GM19395 (cell line): ENCODE measurements at regions not wholly inside any gene's neighbourhood (a gene's known extent, or its start where the extent isn't known, plus 50 kb on each side); places are given as distances from the start of the nearest gene placed in this dataset.

Source experiments
- ATAC-seq: cut with Tn5 transposase; IDR thresholded peaks from one replicate; pipeline ENCODE4 v1.9.1; 2021; ENCODE audit warnings: mild to moderate bottlenecking, moderate library complexity; ENCODE audit not compliant: unreplicated experiment

DNA sequence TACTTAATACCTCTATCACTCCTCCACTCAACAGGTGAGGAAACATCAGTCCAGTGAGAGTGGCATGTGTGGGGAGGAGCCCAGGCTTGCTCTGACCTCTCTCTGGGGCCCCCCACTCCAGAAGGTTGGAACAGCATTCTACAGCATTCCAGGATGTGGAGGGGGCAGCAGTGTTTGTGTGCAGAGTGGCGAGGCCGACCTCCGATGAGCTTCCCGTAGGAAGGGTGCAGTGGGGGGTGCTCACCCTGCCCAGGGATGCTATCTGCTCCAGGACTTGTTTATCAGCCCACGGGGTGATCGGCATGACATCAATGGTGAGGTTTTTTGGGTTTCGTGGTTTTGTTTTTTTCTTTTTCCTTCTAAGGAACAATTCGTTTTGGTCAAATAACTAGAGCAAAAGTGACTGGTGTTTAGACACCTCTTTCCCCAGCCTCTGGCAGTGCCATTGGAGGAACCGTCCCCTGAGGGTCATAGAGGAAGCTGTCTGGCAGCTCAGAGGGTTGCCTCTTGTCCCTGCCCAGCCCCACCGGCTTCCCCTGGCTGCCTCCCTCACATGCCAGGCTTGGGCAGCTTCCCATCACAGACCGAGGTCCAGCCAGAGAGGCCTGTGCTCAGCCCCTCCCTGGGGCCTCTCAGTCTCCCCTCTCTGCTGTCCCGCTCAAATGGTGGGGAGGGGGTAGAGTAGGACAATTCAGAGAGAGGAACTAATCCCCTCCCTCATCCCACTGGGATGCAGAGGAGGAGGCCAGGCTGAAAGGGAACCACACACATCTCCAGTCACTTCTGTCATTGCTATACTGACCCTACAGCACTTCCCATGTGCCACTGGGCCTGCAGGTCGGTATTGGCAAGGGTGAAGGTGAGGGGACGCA lies 96.5 kb downstream of the ZFP36L2 start:
- no peak for ATAC-seq

DNA sequence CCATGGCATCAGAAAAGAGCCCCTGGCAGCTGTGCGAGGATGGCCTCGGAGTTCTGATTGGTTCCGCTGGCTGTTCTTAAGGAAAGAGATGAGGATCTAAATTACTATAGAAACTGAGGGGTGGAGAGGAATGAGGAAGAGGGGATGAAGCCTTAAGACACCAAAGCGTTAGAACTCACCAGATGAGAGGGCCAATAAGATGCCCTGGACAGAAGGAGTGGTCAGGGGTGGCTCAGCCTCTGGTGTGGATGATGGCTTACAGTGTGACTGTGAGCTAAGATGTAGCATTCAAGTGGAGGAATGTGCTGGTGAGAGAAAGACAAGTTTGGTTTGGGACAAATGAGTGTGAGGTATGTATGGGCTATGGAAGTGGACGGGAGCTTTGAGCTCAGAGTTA lies 97.8 kb downstream of the ZFP36L2 start:
- no peak for ATAC-seq

DNA sequence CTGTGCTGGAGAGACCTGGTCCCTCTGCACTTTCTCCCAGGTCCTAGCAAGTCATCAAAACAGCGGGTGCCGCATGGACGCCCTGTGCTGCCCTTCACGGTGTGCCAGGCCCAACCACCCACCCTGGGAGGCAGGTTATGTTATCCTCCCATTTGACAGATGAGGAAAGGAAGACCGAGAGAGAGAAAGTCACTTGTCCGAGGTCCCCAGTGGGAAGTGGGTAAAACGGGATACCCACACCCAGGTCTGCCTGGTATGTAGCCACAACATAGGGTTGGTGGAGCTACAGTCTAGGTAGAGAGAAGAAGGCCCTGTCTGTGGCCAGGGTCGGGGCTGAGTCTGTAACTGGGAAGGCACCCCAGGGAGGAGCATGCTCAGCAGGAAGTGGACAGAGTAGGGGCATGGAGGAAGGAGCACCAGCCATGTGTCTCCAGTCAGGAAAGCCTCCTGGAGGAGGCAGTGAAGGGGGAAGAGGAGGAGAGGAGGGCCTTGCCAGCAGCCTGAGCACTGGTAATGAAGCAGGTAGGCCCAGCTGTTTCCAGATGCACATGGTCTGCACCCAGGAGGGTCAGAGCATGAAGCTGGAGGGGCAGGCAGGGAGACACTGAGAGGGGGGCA lies 98.4 kb downstream of the ZFP36L2 start:
- ATAC-seq = no peak

DNA sequence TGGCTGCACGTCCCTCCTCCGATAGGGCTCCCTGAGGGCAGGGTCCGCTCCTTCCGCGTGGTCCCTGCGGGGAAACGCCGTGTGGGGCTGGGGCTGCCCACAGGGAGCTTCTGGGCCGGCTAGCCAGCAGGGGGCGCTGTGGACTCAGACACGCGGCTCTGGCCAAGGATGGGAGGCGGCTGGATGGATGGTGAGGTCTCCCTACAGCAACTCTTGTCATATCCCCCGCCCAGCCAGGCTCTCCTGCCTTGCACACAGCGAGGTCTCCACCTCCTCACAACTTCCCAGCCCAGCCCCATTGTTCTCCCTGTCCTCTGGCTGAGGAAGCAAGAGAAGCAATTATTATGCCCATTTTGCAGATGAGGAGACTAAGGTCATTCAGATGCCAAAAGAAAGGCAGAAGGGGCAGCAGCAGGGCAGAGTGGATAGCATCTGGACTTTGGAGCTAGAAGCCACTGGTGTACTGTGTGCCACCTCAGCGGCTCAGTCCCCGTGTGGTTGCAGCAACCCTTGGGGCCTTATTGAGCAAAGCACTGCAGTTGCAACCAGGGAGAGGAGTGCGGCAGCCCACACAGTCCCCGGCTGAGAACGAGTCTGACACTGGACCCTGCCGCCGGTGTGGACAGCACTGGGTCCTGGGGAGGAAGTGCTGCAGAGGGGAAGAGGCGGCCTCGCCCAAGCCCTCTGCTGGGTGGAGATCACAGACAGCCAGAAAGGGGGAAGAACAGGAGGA lies 99.0 kb downstream of the ZFP36L2 start:
- ATAC-seq = no peak

DNA sequence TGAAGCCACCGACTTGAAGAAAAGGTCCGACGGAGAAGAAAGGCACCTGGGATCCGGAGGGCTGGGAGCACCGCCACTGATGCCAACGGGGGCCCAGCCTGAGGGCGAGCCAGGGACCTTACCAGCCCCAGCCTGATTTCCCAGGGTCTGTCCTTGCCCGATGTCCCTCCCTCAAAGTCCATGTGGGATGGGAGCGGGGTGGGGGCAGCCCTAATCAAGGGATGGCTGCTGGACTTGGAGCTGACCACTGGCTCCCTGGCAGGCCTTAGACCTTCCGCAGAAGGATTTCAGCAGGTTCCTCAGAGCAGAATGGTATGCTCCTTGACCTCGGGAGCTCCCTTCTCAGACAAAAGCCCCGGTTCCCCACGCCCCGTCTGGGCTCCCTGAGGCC lies 99.6 kb downstream of the ZFP36L2 start:
- no peak for ATAC-seq

DNA sequence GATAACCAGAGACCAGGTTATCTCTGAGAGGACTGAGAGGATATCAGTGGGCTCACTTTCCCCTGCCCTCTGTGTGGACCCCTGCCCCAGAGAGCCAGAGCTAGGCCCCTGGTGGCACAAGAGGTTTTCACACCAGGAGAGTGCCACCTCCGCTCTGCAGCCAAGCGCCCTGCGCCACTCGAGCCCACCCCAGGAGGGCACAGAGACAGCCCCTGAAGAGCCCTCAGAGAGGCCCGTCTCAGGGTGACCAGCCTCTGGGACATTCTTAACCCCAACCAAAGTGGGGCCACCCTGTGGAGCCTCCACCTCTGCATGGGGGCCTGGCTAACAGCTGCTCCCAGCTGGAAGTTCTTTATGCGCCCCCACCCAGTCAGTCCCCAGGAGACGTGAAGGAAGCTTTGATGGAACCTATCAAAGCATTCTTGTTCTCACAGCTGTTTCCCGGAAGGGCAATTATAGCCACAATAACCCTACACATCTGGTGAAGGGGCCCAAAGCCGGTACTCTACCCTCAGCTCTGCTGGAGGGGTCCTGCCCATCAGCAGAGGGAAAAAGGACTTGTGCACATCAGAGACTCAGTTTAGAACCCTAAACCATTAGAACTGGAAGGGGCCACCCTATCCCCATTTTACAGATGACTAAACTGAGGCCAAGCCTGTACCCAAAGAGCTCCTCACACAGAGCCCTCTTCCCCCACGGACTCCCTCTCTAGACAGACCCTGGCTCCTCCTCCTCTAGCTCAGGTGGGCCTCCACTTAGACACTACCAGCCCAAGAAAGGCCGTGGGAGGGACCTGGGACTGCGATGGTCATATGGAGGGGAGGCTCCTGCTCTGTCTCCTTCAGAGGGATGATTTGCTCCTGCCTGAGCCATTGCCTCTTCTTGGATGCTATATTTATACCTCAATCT lies 101.1 kb downstream of the ZFP36L2 start:
- no peak for ATAC-seq

DNA sequence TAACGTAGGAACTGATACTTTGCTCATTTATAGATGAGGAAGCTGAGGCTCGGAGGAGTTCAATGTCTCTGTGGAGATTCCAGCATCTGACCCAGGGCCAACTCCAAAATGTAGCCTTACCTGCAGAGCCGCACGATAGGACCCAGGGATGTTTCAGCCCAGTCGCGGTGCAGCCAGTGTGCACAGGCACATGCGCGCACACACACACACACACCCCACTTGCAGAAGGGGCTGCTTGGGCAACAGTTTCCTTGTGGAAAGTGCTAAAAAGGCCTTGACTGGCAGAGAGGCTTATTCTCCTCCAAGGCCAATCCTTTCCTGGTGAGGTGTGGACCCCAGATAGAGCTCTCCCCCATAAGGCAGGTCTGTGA lies 101.7 kb downstream of the ZFP36L2 start:
- ATAC-seq = no peak

DNA sequence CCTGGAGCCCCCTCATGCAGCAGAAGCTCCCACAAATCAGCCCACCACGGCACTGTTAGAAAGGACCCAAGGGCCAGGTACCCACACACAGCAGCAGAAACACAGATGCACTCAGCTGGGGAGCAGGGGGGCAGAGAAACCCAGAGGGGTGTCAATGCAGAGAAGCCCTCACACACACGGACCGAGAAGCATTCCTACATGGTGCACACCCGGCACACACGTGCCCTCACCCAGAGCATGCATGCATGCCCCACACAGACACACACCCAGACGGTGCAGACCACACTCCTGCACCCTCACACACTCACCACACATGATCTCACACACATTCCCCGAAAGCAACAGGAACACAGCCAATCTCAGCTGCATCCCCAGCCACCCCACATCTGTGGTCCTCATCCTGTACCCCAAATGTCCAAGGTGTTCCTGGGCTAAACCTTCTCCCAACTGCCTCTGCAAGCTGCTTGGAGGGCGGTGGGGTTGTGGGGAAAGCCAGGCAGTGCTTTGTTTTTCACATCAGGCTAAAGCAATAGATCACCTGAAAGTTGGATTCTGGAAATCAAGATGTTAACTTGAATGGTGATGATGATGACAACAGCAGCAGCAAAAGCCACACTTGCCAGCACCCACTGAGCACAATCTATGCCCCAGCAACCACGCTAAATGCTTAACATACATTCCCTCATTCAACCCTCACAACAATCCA lies 102.3 kb downstream of the ZFP36L2 start:
- ATAC-seq = no peak

DNA sequence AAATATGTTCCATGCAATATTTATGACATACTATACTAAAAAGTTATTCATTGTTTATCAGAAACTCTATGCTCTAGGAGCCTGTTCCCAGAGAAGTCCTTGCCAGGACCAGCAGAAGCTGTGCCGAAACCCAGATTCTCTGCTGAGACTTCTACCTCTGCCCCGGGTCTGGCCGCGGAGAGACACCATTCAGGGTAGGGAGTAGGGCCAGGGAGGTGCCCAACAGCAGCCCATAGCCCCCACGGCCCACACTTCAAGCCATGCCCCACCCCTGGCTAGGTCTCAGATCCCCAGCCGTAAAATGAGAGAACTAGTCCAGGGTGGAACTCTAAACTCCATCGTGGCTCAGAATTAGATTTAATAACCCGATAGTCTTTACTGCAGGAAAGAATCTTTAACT lies 102.9 kb downstream of the ZFP36L2 start:
- ATAC-seq = no peak

DNA sequence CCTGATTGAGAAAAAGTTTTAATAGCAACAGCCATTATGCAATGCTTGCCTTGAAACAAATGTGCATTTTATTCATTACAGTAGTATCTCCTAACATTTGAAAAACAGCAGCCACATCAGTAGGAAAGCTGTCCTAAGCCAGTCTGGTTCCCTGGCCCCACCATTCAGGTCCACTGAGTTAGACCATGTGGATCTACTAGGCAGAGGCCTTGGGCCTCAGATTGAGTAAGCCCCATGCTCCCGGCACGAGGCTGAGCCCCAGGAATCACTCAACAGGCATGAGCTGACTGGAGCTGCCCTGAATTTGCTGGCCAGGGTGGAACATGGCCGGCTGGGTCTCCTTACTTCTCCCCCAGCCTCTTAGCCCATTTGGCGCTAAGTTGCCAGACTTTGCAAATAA lies 103.4 kb downstream of the ZFP36L2 start:
- ATAC-seq = no peak

DNA sequence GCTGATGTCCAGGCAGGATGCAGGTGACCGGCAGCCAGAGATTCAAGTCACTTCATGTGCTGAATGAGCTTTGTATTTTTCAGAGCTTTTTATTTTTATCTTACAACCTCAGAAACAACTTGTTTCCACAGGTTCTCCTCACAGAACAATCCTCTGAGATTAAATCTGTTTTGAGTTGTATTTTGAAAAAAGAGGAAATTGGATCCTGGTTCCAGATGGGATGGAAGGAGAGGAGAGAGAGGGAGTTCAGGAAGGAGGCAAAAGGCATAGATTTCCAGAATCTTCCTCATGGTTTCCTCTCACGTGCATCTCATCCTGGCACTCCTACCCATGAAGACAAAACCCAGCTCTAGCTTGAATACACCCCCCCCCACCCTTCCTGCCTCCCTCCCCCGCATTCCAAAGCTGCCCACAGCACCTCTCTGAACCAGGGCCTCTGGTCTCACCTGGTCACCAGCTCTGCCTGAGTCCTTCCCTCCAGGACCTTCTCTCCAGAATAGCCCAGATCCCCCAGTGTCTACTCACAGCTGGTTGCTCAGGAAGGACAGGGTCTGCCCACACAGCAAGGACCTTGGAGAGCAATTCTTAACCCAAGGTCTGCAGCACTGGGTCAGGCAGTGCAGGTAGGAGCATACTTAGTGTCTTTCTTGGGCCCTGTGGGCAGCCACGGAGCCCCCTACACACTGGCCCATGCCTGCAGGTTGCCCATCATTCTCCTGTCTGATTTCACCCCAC lies 104.7 kb downstream of the ZFP36L2 start:
- no peak for ATAC-seq

DNA sequence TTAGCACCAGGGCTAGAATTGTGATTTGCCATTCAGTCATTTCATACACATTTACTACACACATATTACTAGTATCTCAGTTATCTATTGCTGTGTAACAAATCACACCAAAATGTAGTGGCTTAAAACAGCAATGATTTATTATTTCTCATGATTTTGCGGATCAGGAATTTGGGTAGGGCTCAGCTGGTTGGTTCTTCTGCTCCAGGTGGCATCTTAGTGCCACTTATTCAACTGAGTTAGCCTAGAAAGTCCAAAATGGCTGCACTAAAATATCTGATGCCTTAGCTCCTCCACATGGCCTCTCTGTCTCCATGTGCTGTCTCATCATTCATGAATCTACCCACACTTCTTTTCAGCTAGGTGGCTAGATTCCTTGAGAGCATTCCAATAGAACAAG lies 107.1 kb downstream of the ZFP36L2 start:
- no peak for ATAC-seq

DNA sequence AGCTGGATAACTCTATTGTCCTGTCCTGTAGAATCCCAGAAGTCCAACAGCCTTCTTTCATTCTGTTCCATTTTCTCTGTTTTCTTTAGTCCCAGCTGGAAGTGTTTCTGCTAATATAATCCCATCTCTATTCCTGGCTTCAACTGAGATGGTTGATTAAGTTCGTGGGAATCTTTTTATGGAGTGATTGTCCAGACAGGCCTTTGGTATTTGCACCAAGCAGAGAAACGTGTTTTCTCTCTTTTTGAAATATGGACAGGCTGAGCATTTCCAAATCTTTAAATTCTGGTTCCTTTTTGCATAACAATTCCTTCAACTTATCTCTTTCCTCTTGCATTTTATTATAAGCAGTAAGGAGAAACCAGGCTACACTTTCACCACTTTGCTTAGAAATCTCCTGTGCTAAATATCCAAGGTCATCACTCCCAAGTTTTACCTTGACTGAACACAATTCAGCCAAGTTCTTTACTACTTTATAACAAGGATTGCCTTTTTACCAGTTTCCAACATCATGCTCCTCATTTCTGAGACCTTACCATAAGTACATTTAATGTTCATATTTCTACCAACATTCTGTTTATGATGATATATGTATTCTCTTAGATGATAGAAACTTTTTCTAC lies 108.8 kb downstream of the ZFP36L2 start:
- ATAC-seq = no peak

DNA sequence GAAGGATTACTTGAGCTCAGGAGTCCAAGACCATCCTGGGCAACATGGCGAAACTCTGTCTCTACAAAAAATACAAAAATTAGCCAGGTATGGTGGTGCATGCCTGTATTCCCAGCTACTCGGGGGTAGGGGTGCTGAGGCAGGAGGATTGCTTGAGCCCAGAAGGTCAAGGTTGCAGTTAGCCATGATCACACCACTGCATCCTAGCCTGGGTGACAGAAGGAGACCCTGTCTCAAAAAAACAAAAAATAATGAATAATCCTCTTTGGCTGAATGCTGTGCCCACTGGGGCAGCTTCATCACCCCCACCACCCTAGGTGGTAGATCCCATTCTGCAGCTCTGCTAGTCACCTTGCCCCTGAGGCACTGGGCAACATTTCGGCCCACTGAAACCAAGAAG lies 109.4 kb downstream of the ZFP36L2 start:
- no peak for ATAC-seq

DNA sequence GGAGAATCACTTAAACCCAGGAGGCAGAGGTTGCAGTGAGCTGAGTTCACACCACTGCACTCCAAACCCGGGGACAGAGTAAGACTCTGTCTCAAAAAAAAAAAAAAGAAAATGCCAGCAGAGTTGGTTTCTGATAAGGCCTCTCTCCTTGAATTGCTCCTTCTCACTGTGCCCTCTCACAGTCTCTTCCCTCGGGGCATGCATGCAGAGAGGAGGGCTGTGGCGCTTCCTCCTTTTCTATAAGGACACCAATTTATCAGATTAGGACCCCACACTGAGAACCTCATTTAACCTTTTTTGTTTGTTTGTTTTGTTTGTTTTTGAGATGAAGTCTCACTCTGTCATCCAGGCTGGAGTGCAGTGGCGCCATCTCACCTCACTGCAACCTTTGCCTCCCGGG lies 110.5 kb downstream of the ZFP36L2 start:
- no peak for ATAC-seq

DNA sequence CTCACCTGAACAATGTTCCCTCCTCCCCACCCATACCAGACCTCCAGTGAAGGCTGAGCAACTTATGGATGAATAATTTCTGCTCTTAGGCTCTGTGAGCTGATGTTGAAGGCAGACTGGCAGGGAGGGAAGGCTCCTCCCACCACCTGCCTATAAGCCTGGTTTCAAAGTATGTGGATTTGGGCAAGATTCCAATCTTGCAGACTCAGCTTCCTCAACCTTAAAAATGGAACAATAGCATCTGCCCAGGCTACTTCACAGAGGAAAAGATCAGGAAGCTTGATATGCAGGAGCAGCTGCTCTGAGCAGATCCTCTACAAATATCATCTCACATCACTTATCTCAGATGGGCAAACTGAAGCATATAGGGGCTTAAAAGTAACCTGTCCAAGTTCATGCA lies 112.2 kb downstream of the ZFP36L2 start:
- ATAC-seq = no peak

DNA sequence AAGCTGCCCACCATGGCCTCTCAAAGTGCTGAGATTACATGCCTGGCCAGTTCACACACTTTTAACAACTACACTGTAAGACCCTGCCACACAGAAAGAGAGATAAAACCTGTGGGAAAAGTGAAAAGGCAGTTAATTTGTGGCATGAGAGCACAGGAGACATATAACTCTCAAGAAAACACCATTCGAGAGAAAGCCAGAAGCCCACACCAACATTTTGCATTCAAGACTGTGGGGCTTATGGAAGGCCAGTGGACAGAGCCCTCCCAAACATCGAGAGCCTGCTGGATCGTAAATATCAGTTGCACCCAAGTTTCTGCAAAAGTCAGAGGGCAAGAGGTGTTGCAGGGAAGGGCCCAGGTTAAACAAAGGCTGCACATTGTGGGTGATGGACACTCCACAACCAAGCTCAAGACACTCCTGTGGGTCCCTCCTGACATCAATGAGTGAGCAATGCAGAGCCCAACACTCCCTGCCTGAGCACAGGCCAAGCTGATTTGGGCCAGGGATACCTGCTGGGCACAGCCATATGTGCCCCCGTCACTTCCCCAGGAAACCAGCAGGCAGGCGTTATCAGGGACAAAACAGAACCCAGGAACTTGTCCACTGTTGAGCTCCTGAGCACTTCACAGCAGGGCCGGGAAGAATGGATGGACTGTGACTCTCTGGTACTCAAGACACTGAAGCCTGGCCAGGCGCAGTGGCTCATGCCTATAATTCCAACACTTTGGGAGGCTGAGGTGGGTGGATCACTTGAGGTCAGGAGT lies 114.4 kb downstream of the ZFP36L2 start:
- no peak for ATAC-seq

DNA sequence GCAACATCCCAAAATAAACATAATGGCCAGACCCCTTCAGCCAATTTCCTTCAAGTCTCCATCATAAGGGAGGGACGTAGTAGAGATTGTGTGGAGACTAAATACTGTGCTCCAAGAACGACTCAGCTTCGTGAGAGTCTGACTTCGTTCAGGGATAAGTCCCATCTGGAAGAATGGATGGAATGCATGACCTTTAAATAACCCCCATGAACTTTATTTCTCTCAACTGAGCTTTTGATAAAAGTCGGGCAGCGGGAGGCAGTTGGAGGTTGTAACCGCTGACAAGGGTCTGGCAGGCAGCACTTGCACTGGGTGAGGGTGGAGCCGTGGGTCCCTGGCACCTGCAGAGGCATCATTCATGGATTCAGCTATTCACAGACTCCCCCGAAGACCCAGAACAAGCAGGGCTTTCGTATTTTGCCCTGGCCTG lies 115.9 kb downstream of the ZFP36L2 start:
- ATAC-seq = no peak
